Stimulated activated CD4-positive, alpha-beta T cell treated with anti-CD3 and anti-CD28 coated beads, Interleukin-15, amount 100 ng/mL, for 1 hour (primary cell): ENCODE measurements at regions not wholly inside any gene's neighbourhood (a gene's known extent, or its start where the extent isn't known, plus 50 kb on each side); places are given as distances from the start of the nearest gene placed in this dataset.
"Not testable (repeated sequence)": the region's sequence is repeated elsewhere in the genome, so short reads cannot be mapped to it uniquely, and the experiment has no call there.

Source experiments
- DNase-seq, 2 donors: peaks; one replicate each; pipeline ENCODE4 v3.0.0-alpha.2; 2020; ENCODE audit warnings: low read depth in 1 of 2, low spot score in 1 of 2

- no peak for DNase-seq
These were observed 210.1 kb upstream of the C1orf87 start for GRCh38 chr1:60283690-60284089.

GRCh38 chr1:60281360-60281932, 207.9 kb upstream of the C1orf87 start:
- DNase-seq = no peak

DNA sequence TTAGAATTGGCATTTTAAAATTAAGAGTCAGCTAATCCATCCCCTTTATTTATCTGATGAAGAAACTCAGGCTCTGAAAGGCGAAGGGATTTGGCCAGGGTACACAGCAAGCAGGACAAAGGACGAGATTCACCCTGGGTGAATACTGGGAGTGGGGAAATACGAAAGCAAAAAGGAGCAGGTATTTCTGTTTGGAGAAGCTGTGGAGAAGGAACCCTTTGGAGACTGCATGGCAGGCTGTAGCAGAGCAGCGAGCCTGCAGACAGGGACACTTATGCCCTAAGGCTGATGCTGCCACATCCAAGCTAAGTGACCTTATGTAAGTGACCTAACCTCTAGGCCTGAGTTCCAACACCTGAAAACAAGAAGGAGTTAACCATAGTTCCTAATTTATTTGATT, 207.2 kb upstream of the C1orf87 start:
- no peak for DNase-seq

DNA sequence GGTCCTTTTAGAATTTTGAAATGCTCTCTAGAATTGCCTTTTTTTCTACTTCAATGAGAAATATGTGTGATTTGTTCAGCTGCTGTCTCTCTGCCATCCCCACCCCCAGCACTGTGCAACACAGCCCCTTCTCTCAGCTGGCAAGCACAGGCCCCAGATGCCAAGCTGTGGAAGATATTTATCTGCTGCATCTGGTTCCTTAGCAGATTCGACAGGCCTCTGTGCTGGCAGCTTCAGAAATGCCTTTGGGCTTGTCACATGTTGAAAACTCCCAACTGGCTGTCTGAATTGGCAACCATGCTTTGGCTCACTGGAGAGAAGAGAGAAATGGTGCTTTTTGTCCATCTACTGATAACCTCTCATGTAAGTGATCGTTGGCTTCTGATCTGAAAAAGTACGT, 206.7 kb upstream of the C1orf87 start:
- DNase-seq = no peak

DNA sequence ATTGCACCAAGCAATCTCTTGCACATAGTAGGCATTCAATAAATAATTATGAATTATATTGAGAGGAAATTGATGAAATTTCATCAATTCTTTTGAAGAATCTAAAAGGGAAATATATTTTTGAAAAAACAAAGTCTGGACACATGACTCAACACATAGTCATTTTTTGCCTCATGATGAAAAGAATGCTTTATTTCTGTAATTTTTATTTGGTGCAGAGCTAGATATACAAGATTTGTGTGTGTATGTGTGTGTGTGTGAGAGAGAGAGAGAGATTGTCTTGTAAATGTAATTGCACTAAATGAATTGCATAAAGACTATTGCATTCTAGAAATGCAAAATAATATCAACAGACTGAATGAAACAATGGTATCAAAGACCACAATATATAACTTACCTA, 206.2 kb upstream of the C1orf87 start:
- no peak for DNase-seq

DNA sequence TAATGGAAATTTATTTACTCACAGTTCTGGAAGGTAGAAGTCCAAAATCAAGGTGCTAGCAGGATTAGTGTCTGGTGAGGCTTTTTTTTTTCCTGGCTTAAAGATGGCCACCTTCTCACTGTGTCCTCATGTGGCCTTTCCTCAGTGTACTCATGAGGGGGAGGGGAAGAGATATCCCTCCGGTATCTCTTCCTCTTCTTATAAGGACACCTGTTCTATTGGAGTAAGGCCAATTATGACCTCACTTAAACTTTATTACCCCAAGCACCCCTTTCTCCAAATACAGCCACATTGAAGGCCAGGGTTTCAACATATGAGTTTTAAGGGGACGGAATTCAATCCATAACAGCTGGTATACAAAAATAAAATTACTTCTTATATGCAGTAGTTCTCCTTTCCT, 203.7 kb upstream of the C1orf87 start:
- no peak for DNase-seq

- no peak for DNase-seq
These were observed 201.1 kb upstream of the C1orf87 start for GRCh38 chr1:60274422-60275290.

- DNase-seq = no peak
These were observed 199.6 kb upstream of the C1orf87 start for GRCh38 chr1:60273185-60273584.

DNA sequence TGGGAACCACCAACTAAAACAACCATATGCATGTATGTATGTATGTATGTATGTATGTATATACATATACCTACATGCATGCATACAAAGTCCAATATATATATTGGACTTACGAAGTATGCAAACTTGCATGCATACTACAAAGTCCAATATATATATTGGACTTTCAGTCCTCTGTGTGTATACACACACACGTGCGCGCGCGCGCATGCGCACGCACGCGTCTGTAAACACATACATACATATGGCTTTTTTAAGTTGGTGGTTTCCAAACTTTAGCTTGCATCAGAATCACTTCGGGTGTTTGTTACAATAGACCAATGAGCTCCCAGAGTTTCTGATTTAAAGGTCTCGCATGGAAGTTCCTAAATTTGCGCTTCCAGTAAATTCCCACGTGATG, 197.5 kb upstream of the C1orf87 start:
- DNase-seq = no peak

GRCh38 chr1:60268451-60268850, 194.9 kb upstream of the C1orf87 start:
- DNase-seq = no peak

- DNase-seq = no peak
These were observed 192.3 kb upstream of the C1orf87 start for GRCh38 chr1:60265560-60266535.

- DNase-seq = no peak
These were observed 189.1 kb upstream of the C1orf87 start for GRCh38 chr1:60262701-60263100.

DNA sequence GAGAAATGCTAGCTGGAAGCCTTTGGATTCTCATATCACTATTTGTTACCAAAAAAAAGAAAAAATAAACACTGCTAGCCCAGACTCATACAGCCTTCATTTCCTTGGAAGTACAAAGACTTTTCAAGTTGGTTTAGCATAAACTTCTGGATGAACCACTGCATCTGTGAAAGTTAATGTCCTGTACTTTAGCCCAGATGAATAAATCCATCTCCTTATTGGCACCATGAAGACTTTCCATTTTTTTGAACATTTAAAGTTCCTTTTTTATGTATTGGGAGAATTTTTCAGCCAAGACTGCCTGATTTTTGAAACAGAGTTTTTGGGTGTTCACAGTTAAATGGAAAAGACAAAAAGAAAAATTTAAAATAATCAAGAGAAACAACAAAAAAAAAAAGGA, 184.0 kb upstream of the C1orf87 start:
- DNase-seq = no peak

DNA sequence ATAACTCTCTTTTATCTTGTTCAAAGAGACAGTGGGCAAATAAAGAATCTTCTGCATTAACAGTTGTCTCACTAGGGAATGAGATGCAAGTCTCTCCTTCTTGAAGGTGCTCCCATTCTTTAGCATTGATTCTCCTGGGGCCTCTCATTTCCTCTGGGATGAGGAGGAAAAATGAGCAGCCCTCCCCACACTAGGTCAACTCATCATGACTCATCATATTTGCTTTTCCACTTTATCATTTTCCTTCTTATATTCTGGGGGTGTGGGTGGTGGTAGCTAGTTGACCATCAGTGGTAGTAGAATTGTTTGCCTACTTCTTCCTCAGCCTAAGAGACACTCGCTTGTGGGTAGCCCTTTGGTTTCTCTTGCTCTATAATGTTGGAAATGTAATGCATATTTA, 182.0 kb upstream of the C1orf87 start:
- DNase-seq = no peak

- DNase-seq = no peak
These were observed 177.9 kb upstream of the C1orf87 start for GRCh38 chr1:60251426-60251825.

DNA sequence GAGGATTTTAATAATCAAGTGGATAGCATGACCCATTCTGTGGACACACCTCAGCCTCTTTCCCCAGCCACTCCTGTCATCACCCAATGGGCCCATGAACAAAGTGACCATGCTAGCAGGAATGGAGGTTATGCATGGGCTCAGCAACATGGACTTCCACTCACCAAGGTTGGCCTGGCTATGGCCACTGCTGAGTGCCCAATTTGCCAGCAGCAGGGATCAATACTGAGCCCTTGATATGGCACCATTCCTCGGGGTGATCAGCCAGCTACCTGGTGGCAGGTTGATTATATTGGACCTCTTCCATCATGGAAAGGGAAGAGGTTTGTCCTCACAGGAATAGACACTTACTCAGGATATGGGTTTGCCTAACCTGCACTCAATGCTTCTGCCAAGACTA, 173.9 kb upstream of the C1orf87 start:
- DNase-seq = not testable (repeated sequence)

DNA sequence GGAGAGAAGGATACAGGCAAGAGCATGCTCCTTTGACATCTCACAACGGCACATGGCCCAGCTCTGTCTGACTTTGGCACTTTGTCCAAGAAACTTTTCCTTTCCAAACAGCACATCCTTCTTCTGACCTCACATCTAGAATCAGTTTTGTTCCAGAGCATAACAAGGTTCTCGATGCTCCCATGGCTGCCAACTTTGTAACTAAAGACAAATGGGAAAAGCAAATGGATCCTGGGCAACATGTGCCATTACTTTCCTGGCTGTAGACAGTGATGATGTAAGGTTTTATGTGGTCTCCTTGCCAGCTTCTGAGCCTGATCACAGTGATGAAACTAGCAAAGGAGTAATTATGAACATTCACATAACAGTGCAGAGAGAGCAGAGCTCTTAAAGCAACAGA, 171.8 kb upstream of the C1orf87 start:
- no peak for DNase-seq

DNA sequence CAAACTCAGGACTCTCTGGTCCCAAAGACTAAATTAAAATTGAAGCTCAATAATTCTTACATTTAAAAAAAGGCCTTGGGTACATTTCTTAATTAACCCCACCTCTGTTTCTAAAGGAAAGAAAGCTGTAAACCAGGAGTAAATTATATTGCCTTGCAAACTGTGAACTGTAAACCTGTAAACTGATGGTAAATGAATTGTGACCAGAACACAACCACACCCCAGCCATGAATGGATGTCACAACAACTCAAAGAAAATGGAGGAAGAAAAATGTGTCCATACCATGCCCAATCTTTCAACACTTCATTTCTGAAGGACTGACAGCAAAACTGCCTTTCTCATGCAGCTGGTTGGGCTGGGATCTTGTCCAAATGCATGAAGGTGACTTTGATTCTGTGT, 171.3 kb upstream of the C1orf87 start:
- DNase-seq = no peak

DNA sequence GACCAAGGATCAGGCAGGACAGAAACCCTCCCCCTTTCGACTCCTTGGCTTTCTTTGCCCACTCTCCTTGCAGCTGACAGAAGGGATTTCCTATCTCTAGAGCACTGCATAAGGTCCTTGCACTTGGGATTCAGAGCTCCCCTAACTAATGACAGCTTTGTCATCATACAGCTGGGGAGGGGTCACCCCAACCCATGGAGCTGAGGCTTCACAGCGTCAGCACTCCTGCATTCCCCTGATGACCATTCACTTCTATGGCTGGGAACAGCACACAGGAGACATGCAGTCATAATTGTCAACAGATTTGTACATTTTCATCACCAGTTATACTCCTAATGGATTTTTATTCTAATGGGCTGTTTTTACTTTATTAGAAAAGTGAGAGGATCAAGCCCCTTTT, 161.7 kb upstream of the C1orf87 start:
- no peak for DNase-seq

DNA sequence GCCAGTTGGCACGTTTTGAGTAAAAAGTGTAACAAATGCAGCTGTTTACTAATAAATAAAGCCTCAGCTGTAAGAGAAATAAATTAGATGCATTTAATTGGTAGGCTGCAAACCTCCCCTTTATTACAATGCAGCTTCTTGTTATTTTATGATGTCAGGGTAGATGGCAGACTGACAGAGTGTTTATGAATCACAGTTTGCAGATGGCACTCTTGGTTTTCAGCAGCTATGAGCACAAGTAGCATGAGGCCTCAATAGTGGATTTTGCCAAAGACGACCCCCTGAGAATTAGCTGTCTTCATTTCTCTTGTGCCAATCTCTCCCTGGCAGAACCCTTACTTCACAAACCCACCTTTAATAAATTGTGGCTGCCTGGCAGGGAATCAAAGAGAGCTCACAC, 161.2 kb upstream of the C1orf87 start:
- DNase-seq = no peak

DNA sequence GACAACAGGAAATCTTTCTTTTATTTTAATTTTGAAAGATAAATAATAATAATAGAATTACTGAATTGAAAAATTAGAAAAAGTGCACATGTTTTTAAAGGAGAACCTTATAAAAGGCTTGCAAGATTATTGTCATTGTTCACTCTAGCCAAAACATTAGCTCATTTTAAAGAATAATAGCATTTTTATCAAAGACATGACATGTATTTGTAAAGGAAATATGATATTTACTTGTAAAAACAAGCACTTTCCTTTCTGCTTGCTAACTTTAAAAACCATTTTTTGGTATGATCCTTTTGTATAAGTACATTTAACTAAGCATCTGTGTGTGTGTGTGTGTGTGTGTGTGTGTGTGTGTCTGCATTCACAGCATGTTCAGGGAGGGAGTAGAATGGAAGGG, 156.3 kb upstream of the C1orf87 start:
- DNase-seq = no peak

- DNase-seq = no peak
These were observed 154.5 kb upstream of the C1orf87 start for GRCh38 chr1:60228041-60228491.
